ENCODE measurements at regions not wholly inside any gene's neighbourhood (a gene's known extent, or its start where the extent isn't known, plus 50 kb on each side); places are given as distances from the start of the nearest gene placed in this dataset.
"Not testable (repeated sequence)": the region's sequence is repeated elsewhere in the genome, so short reads cannot be mapped to it uniquely, and the experiment has no call there.

DNA sequence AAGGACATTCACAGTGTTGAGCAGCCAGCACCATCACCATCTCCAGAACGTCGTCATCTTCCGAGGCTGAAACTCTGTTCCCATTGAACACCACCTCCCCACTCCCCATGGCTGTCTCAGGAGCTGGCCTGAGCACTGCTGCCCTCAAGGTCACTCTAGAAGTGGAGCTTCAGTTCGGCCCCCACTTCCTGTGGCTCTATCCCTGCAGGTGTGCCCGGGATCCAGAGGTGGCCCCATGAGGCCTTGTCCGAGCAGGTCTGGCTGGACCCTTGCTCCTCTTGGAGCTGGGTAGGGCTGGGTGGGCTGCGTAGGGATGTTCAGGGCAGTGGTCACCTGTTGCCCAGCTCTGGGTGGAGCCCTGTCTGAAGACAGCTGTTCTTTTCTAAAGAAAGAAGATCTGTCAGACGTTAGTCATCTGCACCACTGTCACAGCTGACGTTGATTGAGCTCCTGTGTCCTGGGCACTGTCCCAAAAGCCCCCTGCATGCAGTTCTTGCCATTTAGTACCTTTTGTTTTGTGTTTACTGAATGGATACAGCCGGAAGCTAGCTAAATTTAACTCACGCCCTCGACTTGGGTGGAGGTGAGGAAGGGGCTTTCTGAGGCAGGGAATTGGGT is 75.5 kb upstream of the CLDN5 start:
- no peak for DNase-seq (ENCODE audit: low spot score)

DNA sequence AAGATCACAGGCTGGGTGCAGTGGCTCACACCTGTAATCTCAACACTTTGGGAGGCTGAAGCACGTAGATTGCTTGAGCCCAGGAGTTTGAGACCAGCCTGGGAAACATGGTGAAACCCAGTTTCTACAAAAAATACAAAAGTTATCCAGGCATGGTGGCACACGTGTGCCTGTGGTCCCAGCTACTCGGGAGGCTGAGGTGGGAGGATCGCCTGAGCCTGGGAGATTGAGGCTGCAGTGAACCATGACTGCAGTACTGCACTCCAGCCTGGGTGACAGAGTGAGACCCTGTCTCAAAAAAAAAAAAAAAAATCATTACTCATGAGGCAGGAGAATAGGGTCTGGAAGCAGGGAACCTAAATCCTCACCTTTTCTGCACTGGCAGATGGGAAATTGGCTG is 79.1 kb upstream of the CLDN5 start:
- DNase-seq (ENCODE audit: low spot score): not testable (repeated sequence)

- no peak for DNase-seq (ENCODE audit: low spot score)
Measured at GRCh38 chr22:19603767-19604166, 79.6 kb upstream of the CLDN5 start.

DNA sequence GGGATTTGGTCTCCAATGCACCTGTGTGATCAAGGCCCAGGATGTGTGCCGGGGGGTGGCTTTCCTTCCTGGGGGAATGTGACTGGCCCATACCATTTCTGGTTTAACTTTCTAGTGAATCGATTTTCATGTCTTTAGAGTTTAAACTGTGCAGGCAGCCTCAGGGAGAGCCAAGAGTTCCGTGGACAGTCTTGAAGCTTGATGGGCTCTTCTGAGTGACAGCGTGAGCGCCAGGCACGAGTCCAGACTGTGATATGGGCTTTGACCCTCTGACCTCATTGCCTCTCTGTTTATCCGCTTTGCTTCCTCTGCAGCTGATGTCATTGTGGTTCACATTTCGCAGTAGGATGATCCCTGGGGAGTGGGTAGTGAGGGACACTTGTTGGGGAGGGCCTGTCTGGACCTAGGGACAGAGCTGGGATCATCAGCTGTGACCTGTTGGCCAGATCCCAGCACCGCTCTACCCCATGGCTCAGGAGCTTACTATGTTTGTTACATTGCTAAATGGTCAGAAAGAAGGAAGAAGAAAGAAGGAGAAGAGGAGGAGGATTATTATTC is 80.6 kb upstream of the CLDN5 start:
- no peak for DNase-seq (ENCODE audit: low spot score)

GRCh38 chr22:19605508-19606331 is 81.5 kb upstream of the CLDN5 start:
- DNase-seq (ENCODE audit: low spot score): no peak

GRCh38 chr22:19606332-19607191 is 82.4 kb upstream of the CLDN5 start:
- no peak for DNase-seq (ENCODE audit: low spot score)

DNA sequence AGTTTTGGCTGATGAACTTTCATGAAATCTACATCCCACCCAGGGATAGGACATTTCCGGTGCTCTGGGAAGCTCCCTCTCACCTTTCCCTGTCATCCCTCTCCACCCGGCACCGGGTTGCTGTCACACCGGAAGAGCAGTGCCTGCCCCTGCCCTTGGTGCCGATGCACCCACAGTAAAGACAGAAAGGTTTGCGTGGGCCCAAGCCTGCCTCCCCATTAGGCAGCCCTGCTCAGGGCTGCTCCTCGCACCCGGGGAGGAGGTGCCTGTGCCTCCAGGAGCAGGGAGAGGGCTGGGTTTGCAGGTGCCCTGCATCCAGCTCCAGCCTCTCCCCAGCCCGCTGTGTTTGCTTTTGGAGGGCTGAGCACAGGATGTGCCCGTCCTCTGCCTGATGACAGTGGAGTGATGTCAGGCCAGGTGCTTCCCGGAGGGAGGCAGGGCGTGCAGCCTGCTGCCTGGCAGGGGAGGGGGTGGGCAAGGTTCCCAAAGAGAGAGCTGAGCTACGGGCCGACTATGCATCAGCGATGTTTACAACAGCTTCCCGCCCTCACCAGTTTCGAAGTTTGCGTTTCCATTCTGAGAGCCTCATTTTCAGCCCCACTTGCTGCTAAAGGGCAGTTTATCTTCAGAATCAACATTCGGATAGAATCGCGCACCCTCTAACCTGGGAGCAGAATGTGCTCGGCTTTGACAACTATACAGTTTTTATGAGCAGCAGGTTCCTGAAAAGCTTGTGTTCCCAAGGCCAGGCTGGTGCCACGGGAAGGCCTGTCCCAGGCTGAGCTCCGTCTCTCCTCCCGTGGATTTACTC is 83.2 kb upstream of the CLDN5 start:
- DNase-seq (ENCODE audit: low spot score): no peak

- DNase-seq (ENCODE audit: low spot score): no peak
Measured at GRCh38 chr22:19608003-19608690, 83.9 kb upstream of the CLDN5 start.

DNA sequence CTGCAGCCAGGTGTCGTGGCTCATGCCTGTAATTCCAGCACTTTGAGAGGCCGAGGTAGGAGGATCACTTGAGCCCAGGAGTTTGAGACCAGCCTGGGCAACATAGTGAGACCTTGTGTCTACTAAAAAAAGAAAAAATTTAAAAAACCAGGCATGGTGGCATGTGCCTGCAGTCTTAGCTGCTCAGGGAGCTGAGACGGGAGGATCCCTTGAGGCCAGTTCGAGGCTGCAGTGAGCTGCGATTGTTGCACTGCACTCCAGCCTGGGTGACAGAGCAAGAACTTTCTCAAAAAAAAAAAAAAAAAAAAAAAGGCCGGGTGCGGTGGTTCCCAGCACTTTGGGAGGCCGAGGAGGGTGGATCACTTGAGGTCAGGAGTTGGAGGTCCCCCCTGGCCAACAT is 85.5 kb upstream of the CLDN5 start:
- DNase-seq (ENCODE audit: low spot score): not testable (repeated sequence)

- DNase-seq (ENCODE audit: low spot score): no peak
Measured at GRCh38 chr22:19610518-19611253, 86.5 kb upstream of the CLDN5 start.

DNA sequence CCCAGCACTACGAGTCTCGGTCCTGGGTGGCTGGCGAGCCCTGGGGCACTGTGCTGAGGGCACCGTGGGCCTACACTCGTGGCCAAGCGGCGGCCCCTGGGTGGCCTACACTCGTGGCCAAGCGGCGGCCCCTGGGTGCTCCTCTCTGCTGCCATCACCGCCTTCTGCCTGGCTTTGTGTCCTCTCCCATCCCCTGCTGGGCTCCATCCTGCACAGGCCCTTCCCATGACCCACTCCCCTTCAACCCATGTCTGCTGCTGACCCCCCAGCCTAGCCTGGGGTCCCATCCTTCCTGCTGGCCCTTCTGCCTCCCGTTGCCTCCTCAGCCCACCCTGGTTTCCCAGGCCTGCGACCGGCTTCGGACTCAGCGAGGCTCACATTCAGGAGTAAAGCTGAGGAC is 87.4 kb upstream of the CLDN5 start:
- no peak for DNase-seq (ENCODE audit: low spot score)

DNA sequence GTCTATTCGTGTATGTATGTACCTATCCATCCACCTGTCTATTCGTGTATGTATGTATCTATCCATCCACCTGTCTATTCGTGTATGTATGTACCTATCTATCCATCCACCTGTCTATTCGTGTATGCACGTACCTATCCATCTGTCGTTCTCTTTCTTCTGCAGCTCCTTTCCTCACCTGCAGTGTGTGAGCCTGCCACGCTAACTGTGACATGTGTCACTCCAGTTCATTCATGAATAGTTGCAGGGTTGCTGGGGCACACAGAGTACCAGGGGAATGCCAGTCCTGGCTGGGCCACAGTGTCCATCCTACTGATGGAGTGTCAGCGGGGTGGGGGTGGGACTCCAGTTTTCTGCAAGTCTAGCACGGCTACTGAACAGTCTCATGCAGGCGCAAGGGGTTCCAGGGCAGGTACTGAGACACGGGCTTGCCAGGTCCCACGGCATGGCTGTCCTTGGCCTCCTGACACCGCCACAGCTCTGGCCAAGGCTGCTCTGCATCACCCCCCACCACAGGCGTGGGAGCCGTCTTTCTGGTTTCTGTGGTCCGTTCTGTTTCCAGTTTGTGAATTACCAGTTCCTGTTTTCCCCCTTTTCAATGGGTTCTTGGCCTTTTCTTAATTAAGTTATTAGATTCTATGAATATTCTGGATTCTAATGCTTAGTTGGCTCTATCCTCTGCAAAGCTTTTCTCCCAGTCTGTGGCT is 88.8 kb upstream of the CLDN5 start:
- DNase-seq (ENCODE audit: low spot score): no peak

DNA sequence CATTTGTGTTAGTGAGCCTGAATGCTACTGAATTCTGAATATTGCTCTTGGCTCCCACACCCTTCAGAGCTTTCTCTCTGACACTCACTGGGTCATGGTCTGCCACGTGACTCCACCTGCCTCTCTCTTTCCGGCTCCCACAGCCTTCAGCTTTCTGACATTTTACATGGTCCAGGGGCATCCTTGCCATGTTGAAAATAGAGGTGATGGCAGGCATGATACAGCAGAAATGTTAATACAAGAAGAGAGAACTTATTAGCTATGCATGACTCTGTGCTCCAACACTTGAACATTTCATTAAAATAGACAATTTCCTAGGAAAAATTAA is 90.3 kb upstream of the CLDN5 start:
- DNase-seq (ENCODE audit: low spot score): no peak

- no peak for DNase-seq (ENCODE audit: low spot score)
Measured at GRCh38 chr22:19615001-19615461, 90.8 kb upstream of the CLDN5 start.

DNA sequence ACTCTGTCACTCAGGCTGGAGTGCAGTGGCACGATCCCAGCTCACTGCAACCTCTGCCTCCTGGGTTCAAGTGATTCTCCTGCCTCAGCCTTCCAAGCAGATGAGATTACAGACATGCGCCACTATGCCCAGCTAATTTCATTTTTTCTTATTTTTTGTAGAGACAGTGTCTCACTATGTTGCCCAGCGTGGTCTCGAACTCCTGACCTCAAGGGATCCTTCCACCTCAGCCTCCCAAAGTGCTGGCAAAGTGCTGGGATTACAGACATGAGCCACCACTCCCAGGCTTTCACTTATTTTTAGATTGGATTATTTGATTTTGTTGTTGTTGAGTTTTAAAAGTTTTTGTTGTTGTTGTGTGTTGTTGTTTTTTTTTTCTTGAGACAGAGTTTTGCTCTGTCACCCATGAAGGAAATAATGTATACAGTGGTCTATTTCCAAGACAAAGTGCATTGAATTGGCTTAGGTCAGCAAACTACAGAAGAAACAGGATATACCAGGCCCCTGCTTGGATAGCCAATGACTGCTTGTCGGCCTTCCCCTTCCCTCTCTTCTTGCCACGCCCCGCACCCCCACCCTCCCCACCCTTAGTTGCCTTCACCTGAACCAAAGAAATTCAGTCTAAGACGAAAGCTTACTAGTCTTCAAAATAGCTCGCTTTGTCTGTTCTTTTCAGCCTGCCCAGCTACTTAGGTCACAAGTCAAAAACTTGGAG is 91.8 kb upstream of the CLDN5 start:
- DNase-seq (ENCODE audit: low spot score): no peak

DNA sequence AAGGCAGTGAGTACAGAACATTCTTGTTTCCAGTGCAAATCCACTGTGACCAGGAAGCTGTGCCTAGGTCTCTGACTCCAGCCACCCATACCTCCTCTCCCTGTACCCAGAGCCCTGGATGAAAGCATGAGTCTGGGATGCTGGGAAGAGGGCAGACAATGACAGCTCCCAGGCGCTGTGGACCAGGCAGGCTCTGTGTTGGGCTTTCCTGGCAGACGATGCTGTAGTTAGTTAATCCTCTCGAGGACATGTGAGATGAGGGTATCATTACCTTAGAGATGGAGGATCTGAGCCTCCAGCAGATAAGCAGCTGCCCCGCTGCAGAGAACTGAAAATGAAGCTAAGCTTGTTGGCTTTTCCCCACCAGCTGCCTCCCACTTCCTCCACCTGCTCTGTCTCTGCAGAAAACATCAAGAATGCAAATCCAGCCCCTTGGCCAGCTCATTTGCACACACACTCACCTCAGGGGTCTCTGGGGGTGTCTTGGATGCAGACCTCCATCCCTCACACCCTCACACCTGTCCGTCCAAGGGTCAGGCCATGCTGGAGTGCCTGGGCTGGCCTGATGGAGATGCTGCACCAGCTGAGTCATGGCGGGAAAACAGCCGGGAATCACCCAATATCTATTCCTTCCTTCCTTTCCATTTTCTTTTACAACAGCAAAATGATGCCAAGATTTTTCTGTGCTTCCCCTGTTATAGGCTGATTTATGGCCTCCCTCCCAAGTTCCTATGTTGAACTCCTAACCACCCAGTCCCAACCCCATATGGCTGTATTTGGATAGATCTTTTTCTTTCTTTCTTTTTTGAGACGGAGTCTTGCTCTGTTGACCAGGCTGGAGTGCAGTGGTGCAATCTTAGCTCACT is 94.9 kb upstream of the SEPTIN5 start:
- no peak for DNase-seq (ENCODE audit: low spot score)

DNA sequence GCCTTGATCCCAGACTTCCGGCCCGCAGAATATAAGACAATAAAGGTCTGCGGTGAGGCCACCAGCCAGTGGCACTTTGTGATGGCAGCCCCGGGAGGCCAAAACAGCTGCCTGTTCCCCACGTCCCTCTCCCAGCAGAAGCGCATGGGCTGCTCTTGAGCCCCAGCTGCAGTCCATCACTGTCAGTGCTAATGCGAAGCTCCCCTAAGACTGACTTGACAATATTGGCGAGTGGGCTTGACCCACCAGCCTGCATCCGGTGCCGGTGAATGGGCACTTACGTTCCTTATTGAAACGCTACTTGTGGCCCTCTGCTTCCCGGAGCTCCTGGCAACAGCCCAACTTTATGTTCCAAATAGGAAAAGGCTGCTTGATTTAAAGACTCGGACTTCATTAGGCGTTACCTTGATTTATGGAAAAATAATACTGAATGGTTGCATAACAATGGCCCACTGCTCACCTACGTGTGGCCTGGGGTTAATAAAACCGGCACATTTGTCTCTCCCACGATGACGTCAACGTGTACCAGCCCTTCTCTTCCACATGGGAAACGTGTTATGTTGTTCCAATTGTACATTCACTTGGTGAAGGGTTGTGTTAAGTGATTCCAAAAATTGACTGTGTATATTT is 93.4 kb upstream of the SEPTIN5 start:
- no peak for DNase-seq (ENCODE audit: low spot score)

Measured in putamen (tissue), 1 donor.